Esophagus muscularis mucosa (tissue), 3 donors: ENCODE measurements at regions not wholly inside any gene's neighbourhood (a gene's known extent, or its start where the extent isn't known, plus 50 kb on each side); places are given as distances from the start of the nearest gene placed in this dataset.

ENCODE experiments used
- CTCF ChIP-seq, 3 experiments: fragments of 200-600 bp in 2 of 3; fragments of 450-650 bp in 1 of 3; sonication (generic) in 2 of 3; IDR thresholded peaks; one replicate each; pipeline ENCODE4 v1.5.1; 2017 to 2019; ENCODE audit warnings: antibody characterized with exemption in 3 of 3, mild to moderate bottlenecking in 2 of 3, moderate library complexity in 1 of 3
- POLR2A ChIP-seq: fragments of 450-650 bp; IDR thresholded peaks from one replicate; pipeline ENCODE4 v1.6.1; 2017; ENCODE audit warnings: antibody characterized with exemption, moderate library complexity, mild to moderate bottlenecking, low read depth
- POLR2AphosphoS5 ChIP-seq, 2 donors: sonication (generic); formaldehyde crosslinking; IDR thresholded peaks; one replicate each; pipeline ENCODE4 v1.6.1; 2017; ENCODE audit warnings: antibody characterized with exemption in 2 of 2

- TF ChIP-seq POLR2A (no peak), POLR2AphosphoS5 (IDR thresholded peaks at IDR 0.05) (no peak), CTCF (IDR thresholded peaks at IDR 0.05) (no peak)
Measured at GRCh38 chr11:70894566-70895365, 357.6 kb downstream of the SHANK2 start.
